ENCODE measurements at regions not wholly inside any gene's neighbourhood (a gene's known extent, or its start where the extent isn't known, plus 50 kb on each side); places are given as distances from the start of the nearest gene placed in this dataset.

GRCh38 chr14:34043627-34044372, 92.9 kb upstream of the EGLN3 start (continued):
- TF ChIP-seq GATAD2A (IDR thresholded peaks at IDR 0.05) (peak; percentile 48; the same call in 1 of the 2 replicates), ZNF384 (IDR thresholded peaks at IDR 0.05; ENCODE audit: low read depth, low read length) (no peak), NFIX (CRISPR knock-in tag; IDR thresholded peaks at IDR 0.05; ENCODE audit: low read depth) (no peak), ETV6 (IDR thresholded peaks at IDR 0.05; ENCODE audit: borderline replicate concordance in 1 of 2, low read depth in 2 of 2, low read length in 1 of 2) (peak in 1 of 2 experiments; percentile 84; a peak in 1 of 4 replicates), ETV6 (CRISPR knock-in tag; IDR thresholded peaks at IDR 0.05; ENCODE audit: borderline replicate concordance) (no peak), ZNF668 (CRISPR knock-in tag; IDR thresholded peaks at IDR 0.05) (peak; percentile 79; the same call in 1 of the 2 replicates), CTCFL (IDR thresholded peaks at IDR 0.05; ENCODE audit: borderline replicate concordance, insufficient read depth, low read depth, low read length, poor library complexity, severe bottlenecking) (no peak), DPF2 (IDR thresholded peaks at IDR 0.05) (peak; percentile 87), MCM5 (IDR thresholded peaks at IDR 0.05; ENCODE audit: low read depth) (no peak), MTA1 (IDR thresholded peaks at IDR 0.05; ENCODE audit: borderline replicate concordance) (0 out of 2 replicates have a peak, but pooled peaks have one; percentile 48), ARID1B (IDR thresholded peaks at IDR 0.05) (peak; percentile 87), SMAD4 (CRISPR knock-in tag; conservative IDR thresholded peaks at IDR 0.05) (peak; percentile 93), ATF7 (IDR thresholded peaks at IDR 0.05) (peak; percentile 60; the same call in 1 of the 2 replicates), NR4A1 (CRISPR knock-in tag; IDR thresholded peaks at IDR 0.05) (no peak), NR4A1 (tag; IDR thresholded peaks at IDR 0.05) (peak; percentile 89), ATF3 (IDR thresholded peaks at IDR 0.05) (peak; percentile 93), ATF3 (CRISPR knock-in tag; conservative IDR thresholded peaks at IDR 0.05) (no peak), PKNOX1 (IDR thresholded peaks at IDR 0.05) (peak; percentile 62), EHMT2 (IDR thresholded peaks at IDR 0.05) (peak; percentile 68; the same call in 1 of the 2 replicates), ZNF274 (IDR thresholded peaks at IDR 0.05; ENCODE audit: borderline replicate concordance, low read depth, low read length) (no peak), ZBTB17 (CRISPR knock-in tag; IDR thresholded peaks at IDR 0.05) (peak; percentile 55; the same call in 1 of the 2 replicates), CBFA2T2 (conservative IDR thresholded peaks at IDR 0.05) (peak; percentile 61), ZNF354B (CRISPR knock-in tag; IDR thresholded peaks at IDR 0.05) (peak; percentile 28; the same call in 1 of the 2 replicates), RCOR1 (IDR thresholded peaks at IDR 0.05; ENCODE audit: borderline replicate concordance in 1 of 2, low read depth in 2 of 2, low read length in 2 of 2) (peak in 1 of 2 experiments; percentile 66; a peak in 2 of 4 replicates), MNT (conservative IDR thresholded peaks at IDR 0.05) (peak; percentile 71 to 83)

All from K562 (cell line).